ENCODE measurements at regions not wholly inside any gene's neighbourhood (a gene's known extent, or its start where the extent isn't known, plus 50 kb on each side); places are given as distances from the start of the nearest gene placed in this dataset.

- no peaks in the 10 kb centered on the region for H3K9me3 ChIP-seq (ENCODE audit: control insufficient read depth in 4 of 4, insufficient read depth in 3 of 4, low read length in 3 of 4)
- 94 to 99% methylated on average over 7 of the region's 7 CpGs for WGBS, 2 donors
- no peak overlapping the region for H3K4me3 ChIP-seq
- no peak overlapping the region for H3K9ac ChIP-seq (ENCODE audit: insufficient read depth in 1 of 2, low read length in 2 of 2)
- H3K4me1 ChIP-seq (ENCODE audit: control insufficient read depth in 5 of 5, insufficient read depth in 5 of 5, low read length in 5 of 5), result peaks cover 0 to 5% (median 0%) of the 10 kb centered on the region in 5 donors
- H3K36me3 ChIP-seq (ENCODE audit: control insufficient read depth in 4 of 4, insufficient read depth in 4 of 4, low read length in 4 of 4), result no peaks in the 10 kb centered on the region
- DNase-seq (no peak), ATAC-seq (ENCODE audit: insufficient read depth, low FRiP score) (no peak)
- no peak for TF ChIP-seq CTCF (IDR thresholded peaks at IDR 0.05; ENCODE audit: control extremely low read depth, extremely low read depth)
- H3K27me3 ChIP-seq (ENCODE audit: control insufficient read depth in 3 of 3, insufficient read depth in 3 of 3, low read length in 2 of 3), result peaks cover 0 to 7% (median 0%) of the 10 kb centered on the region in 3 donors
- H3K27ac ChIP-seq (ENCODE audit: low read depth in 1 of 2, low read length in 1 of 2), result no peak overlapping the region
These were observed 180.9 kb upstream of the SFSWAP start for GRCh38 chr12:131530041-131530332.

DNA sequence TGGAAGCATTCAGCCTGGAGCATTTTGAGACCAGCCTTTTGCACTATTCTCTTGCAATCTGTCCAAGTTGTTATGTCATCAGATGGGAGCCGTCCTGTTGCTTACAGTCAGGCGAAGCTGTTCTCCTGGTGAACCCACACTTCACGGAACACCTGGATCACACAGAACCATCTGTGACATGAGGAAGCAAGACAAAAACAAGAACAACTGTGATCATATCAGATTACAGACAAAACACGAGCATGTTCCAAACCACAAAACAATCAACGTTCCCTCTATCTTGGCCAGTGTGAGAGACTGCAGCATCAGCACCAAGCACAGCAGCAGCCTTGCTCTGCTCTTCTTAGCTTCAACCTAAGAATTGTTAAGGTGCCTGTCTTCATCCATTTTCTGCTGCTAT is 180.5 kb upstream of the SFSWAP start:
- WGBS, 2 donors, result 32 to 43% methylated on average over 5 of the region's 5 CpGs
- no peak overlapping the region for H3K4me3 ChIP-seq
- DNase-seq, result no peak
- no peak overlapping the region for H3K9ac ChIP-seq (ENCODE audit: insufficient read depth in 1 of 2, low read length in 2 of 2)
- no peaks in the 10 kb centered on the region for H3K9me3 ChIP-seq (ENCODE audit: control insufficient read depth in 4 of 4, insufficient read depth in 3 of 4, low read length in 3 of 4)
- H3K27ac ChIP-seq (ENCODE audit: low read depth in 1 of 2, low read length in 1 of 2), result no peak overlapping the region
- ATAC-seq (ENCODE audit: insufficient read depth, low FRiP score), result no peak
- no peaks in the 10 kb centered on the region for H3K36me3 ChIP-seq (ENCODE audit: control insufficient read depth in 4 of 4, insufficient read depth in 4 of 4, low read length in 4 of 4)
- peaks cover 0 to under 1% (median 0%) of the 10 kb centered on the region in 5 donors for H3K4me1 ChIP-seq (ENCODE audit: control insufficient read depth in 5 of 5, insufficient read depth in 5 of 5, low read length in 5 of 5)
- peaks cover 0 to 8% (median 0%) of the 10 kb centered on the region in 3 donors for H3K27me3 ChIP-seq (ENCODE audit: control insufficient read depth in 3 of 3, insufficient read depth in 3 of 3, low read length in 2 of 3)
- TF ChIP-seq CTCF (IDR thresholded peaks at IDR 0.05; ENCODE audit: control extremely low read depth, extremely low read depth), result no peak

DNA sequence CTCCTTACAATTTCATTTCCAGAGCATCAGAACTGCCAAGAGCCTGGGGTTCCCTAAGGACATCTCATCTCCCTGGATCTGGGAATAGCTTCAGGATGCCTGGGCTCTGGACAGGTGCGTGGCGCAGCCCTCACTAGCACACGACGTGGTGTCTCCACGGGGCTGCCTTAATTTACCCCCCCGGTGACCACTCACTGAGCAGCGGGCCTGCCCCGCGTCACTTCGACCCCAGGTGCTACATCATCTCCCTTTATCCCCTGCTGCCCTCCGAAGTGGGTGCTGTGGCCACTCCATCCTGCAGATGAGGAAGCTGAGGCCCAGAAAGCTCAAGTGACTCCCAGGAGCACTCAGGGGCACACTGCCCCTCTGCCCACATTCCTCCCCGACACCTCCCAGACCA is 177.8 kb upstream of the SFSWAP start:
- H3K9ac ChIP-seq (ENCODE audit: insufficient read depth in 1 of 2, low read length in 2 of 2), result no peak overlapping the region
- no peak for DNase-seq
- H3K4me3 ChIP-seq, result no peak overlapping the region
- no peaks in the 10 kb centered on the region for H3K36me3 ChIP-seq (ENCODE audit: control insufficient read depth in 4 of 4, insufficient read depth in 4 of 4, low read length in 4 of 4)
- no peak overlapping the region for H3K27ac ChIP-seq (ENCODE audit: low read depth in 1 of 2, low read length in 1 of 2)
- no peak for TF ChIP-seq CTCF (IDR thresholded peaks at IDR 0.05; ENCODE audit: control extremely low read depth, extremely low read depth)
- no peaks in the 10 kb centered on the region for H3K4me1 ChIP-seq (ENCODE audit: control insufficient read depth in 5 of 5, insufficient read depth in 5 of 5, low read length in 5 of 5)
- no peak for ATAC-seq (ENCODE audit: insufficient read depth, low FRiP score)
- H3K9me3 ChIP-seq (ENCODE audit: control insufficient read depth in 4 of 4, insufficient read depth in 3 of 4, low read length in 3 of 4), result no peaks in the 10 kb centered on the region
- 81 to 93% methylated on average over 12 of the region's 12 CpGs for WGBS, 2 donors
- H3K27me3 ChIP-seq (ENCODE audit: control insufficient read depth in 3 of 3, insufficient read depth in 3 of 3, low read length in 2 of 3), result peaks cover 0 to 11% (median 0%) of the 10 kb centered on the region in 3 donors

DNA sequence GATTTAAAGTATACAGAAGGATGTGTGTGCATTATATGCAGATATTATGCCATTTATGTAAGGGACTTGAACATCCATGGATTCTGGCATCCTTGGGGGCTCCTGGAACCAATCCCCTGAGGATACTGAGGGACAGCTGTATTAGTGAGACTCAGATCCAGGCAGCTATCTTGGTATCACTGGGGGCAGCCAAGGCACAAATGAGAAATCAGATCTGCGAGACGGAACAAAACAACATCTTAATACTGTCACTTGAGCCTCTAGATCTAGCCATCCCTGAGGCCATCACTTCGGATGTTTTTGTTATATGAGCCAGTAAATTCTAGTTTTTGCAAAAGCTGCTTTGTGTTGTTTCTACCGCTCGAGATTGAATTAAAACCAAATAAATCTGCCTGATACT is 175.1 kb upstream of the SFSWAP start:
- ATAC-seq (ENCODE audit: insufficient read depth, low FRiP score) (no peak), DNase-seq (no peak)
- no peak overlapping the region for H3K27ac ChIP-seq (ENCODE audit: low read depth in 1 of 2, low read length in 1 of 2)
- H3K9me3 ChIP-seq (ENCODE audit: control insufficient read depth in 4 of 4, insufficient read depth in 3 of 4, low read length in 3 of 4), result peaks cover 0 to 2% (median 0%) of the 10 kb centered on the region in 4 donors
- WGBS, 2 donors, result 90 to 92% methylated on average over 5 of the region's 5 CpGs
- H3K9ac ChIP-seq (ENCODE audit: insufficient read depth in 1 of 2, low read length in 2 of 2), result no peak overlapping the region
- H3K36me3 ChIP-seq (ENCODE audit: control insufficient read depth in 4 of 4, insufficient read depth in 4 of 4, low read length in 4 of 4), result no peaks in the 10 kb centered on the region
- H3K4me3 ChIP-seq, result no peak overlapping the region
- H3K27me3 ChIP-seq (ENCODE audit: control insufficient read depth in 3 of 3, insufficient read depth in 3 of 3, low read length in 2 of 3), result peaks cover 0 to 11% (median 0%) of the 10 kb centered on the region in 3 donors
- no peaks in the 10 kb centered on the region for H3K4me1 ChIP-seq (ENCODE audit: control insufficient read depth in 5 of 5, insufficient read depth in 5 of 5, low read length in 5 of 5)
- no peak for TF ChIP-seq CTCF (IDR thresholded peaks at IDR 0.05; ENCODE audit: control extremely low read depth, extremely low read depth)
